ENCODE measurements at regions not wholly inside any gene's neighbourhood (a gene's known extent, or its start where the extent isn't known, plus 50 kb on each side); places are given as distances from the start of the nearest gene placed in this dataset.

- no peaks in the 10 kb centered on the region for H3K9me3 ChIP-seq (replicated peaks in 1 of 3)
- DNase-seq, result no peak
- H3K4me1 ChIP-seq (replicated peaks in 1 of 2), result peaks cover 0 to 5% of the 10 kb centered on the region in 2 donors
- no peaks in the 10 kb centered on the region for H3K27me3 ChIP-seq
- H3K4me3 ChIP-seq, result no peak overlapping the region
- intact Hi-C loops (cut with DNase I), result no loop called here
- no peaks in the 10 kb centered on the region for H3K36me3 ChIP-seq (replicated peaks in 1 of 2)
- H3K27ac ChIP-seq, result no peak overlapping the region
- TF ChIP-seq, protein P1, sequence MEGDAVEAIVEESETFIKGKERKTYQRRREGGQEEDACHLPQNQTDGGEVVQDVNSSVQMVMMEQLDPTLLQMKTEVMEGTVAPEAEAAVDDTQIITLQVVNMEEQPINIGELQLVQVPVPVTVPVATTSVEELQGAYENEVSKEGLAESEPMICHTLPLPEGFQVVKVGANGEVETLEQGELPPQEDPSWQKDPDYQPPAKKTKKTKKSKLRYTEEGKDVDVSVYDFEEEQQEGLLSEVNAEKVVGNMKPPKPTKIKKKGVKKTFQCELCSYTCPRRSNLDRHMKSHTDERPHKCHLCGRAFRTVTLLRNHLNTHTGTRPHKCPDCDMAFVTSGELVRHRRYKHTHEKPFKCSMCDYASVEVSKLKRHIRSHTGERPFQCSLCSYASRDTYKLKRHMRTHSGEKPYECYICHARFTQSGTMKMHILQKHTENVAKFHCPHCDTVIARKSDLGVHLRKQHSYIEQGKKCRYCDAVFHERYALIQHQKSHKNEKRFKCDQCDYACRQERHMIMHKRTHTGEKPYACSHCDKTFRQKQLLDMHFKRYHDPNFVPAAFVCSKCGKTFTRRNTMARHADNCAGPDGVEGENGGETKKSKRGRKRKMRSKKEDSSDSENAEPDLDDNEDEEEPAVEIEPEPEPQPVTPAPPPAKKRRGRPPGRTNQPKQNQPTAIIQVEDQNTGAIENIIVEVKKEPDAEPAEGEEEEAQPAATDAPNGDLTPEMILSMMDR (IDR thresholded peaks at IDR 0.05), result no peak
- TF ChIP-seq POLR2A (IDR thresholded peaks at IDR 0.05), result no peak
- 9 to 20% (median 15%) methylated on average over 2 of the region's 2 CpGs for WGBS, 4 donors
These were observed 105.8 kb downstream of the FAT4 start for GRCh38 chr4:125420526-125420925.

DNA sequence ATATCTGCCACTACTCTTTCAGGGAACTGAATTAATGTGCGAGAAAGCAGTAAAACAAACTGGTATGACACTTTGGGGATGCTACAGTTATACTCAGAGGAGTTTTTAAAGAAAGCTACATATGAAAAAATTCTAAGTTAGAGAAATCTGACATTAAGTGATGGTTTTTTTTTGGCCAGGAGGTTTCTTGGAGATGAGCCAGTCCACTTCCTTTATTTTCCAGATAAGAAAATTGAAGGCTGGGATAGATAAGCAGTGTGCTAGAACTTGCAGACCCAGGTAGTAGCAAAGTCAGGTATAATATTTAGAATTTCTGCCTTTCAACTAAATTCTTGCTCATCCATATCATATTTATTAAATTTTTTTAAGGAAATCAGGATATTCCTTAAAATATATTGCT lies 106.8 kb downstream of the FAT4 start:
- Histone ChIP-seq H3K4me3 (no peak overlapping the region), H3K9me3 (replicated peaks in 1 of 3) (no peaks in the 10 kb centered on the region), H3K27me3 (no peaks in the 10 kb centered on the region), H3K4me1 (replicated peaks in 1 of 2) (peaks cover 0 to 5% of the 10 kb centered on the region in 2 donors), H3K36me3 (replicated peaks in 1 of 2) (no peaks in the 10 kb centered on the region), H3K27ac (no peak overlapping the region)
- no peak for TF ChIP-seq POLR2A (IDR thresholded peaks at IDR 0.05)
- TF ChIP-seq, protein P1 (IDR thresholded peaks at IDR 0.05), result no peak
- intact Hi-C loops (cut with DNase I), result no loop called here
- no peak for DNase-seq
- WGBS, 4 donors, result 46 to 66% (median 48%) methylated on average over 1 of the region's 1 CpG

DNA sequence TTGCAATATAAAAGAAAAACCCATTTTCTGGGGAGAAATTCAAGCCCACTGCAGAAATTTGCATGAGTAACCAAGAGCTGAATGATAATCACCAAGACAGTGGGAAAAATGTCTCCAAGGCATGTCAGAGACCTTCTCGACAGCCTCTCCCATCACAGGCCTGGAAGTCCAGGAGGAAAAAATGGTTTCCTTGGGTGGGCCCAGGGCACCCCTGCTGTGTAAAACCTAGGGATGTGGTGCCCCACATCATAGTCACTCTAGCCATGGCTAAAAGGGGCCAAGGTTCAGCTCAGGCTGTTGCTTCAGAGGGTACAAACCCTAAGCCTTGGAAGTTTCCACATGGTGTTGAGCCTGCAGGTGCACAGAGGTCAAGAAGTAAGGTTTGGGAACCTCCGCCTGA lies 108.4 kb downstream of the FAT4 start:
- Histone ChIP-seq H3K4me3 (no peak overlapping the region), H3K4me1 (replicated peaks in 1 of 2) (peaks cover 0 to 5% of the 10 kb centered on the region in 2 donors), H3K36me3 (replicated peaks in 1 of 2) (no peaks in the 10 kb centered on the region), H3K27me3 (no peaks in the 10 kb centered on the region), H3K9me3 (replicated peaks in 1 of 3) (no peaks in the 10 kb centered on the region), H3K27ac (no peak overlapping the region)
- TF ChIP-seq POLR2A (IDR thresholded peaks at IDR 0.05), result no peak
- TF ChIP-seq, protein P1 (IDR thresholded peaks at IDR 0.05), result no peak
- WGBS, 4 donors, result 90 to 97% (median 91%) methylated on average over 2 of the region's 2 CpGs
- intact Hi-C loops (cut with DNase I), result no loop called here
- DNase-seq, result no peak

GRCh38 chr4:125428832-125429231 lies 114.1 kb downstream of the FAT4 start:
- no peak for TF ChIP-seq POLR2A (IDR thresholded peaks at IDR 0.05)
- TF ChIP-seq, protein P1 (IDR thresholded peaks at IDR 0.05), result no peak
- no peak for DNase-seq
- no peaks in the 10 kb centered on the region for H3K36me3 ChIP-seq (replicated peaks in 1 of 2)
- 58 to 70% (median 65%) methylated on average over 2 of the region's 2 CpGs for WGBS, 4 donors
- H3K4me1 ChIP-seq (replicated peaks in 1 of 2), result no peaks in the 10 kb centered on the region
- no peak overlapping the region for H3K27ac ChIP-seq
- H3K4me3 ChIP-seq, result no peak overlapping the region
- H3K9me3 ChIP-seq (replicated peaks in 1 of 3), result no peaks in the 10 kb centered on the region
- H3K27me3 ChIP-seq, result no peaks in the 10 kb centered on the region
- intact Hi-C loops (cut with DNase I), result no loop called here
